ENCODE measurements at regions not wholly inside any gene's neighbourhood (a gene's known extent, or its start where the extent isn't known, plus 50 kb on each side); places are given as distances from the start of the nearest gene placed in this dataset.
"Not testable (repeated sequence)": the region's sequence is repeated elsewhere in the genome, so short reads cannot be mapped to it uniquely, and the experiment has no call there.

- Mint-ChIP-seq H3K9me3 (ENCODE audit: unreplicated experiment) (no peaks in the 10 kb centered on the region), H3K36me3 (ENCODE audit: insufficient read depth, unreplicated experiment) (no peaks in the 10 kb centered on the region), H3K4me1 (ENCODE audit: insufficient read depth, unreplicated experiment) (no peaks in the 10 kb centered on the region), H3K27ac (ENCODE audit: low read depth, unreplicated experiment) (no peak overlapping the region), H3K4me3 (ENCODE audit: unreplicated experiment) (no peak overlapping the region), H3K27me3 (ENCODE audit: insufficient read depth, unreplicated experiment) (peaks cover 65% of the 10 kb centered on the region)
- intact Hi-C loops (cut with micrococcal nuclease): no loop called here
- no peak for DNase-seq (ENCODE audit: unreplicated experiment)
- ChIA-PET CTCF (no interaction called here), POLR2A (no interaction called here)
- BruUV-seq (replicated peaks): no TSS peak
- TF ChIP-seq CTCF (IDR thresholded peaks at IDR 0.05; ENCODE audit: unreplicated experiment): no peak
These were observed 96.2 kb upstream of the TRIM77 start for GRCh38 chr11:89613911-89614310.

GRCh38 chr11:89614428-89614827, 95.7 kb upstream of the TRIM77 start:
- intact Hi-C loops (cut with micrococcal nuclease); BruUV-seq (replicated peaks); H3K36me3 Mint-ChIP-seq (ENCODE audit: insufficient read depth, unreplicated experiment); DNase-seq (ENCODE audit: unreplicated experiment); H3K4me1 Mint-ChIP-seq (ENCODE audit: insufficient read depth, unreplicated experiment); POLR2A ChIA-PET; H3K9me3 Mint-ChIP-seq (ENCODE audit: unreplicated experiment); H3K4me3 Mint-ChIP-seq (ENCODE audit: unreplicated experiment); H3K27ac Mint-ChIP-seq (ENCODE audit: low read depth, unreplicated experiment): not testable (repeated sequence)
- peaks cover 60% of the 10 kb centered on the region for H3K27me3 Mint-ChIP-seq (ENCODE audit: insufficient read depth, unreplicated experiment)
- CTCF ChIA-PET: interaction anchor here (0.7 kb wide), 1 partner anchor 334 kb away, joined by 3 read pairs; no protein-coding TSS in a partner anchor

DNA sequence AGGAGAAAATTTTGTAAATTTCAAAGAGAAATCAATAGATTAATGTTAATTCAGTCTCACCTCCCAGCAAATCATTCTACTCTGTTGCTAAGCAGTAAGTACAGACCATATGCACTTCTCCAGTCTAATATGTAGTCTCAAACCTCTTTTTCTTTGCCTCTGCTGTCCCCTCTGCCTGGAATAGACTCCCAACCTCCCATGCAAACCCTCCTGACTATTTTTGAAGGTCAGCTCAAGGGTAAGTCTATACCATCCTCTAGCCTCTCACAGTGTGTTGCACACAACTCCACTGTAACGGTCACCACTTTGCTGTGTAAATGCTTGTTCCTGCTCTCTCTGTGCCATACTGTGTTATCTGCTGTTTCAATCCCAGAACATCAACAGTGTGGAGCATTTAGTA, 94.5 kb upstream of the TRIM77 start:
- H3K4me3 Mint-ChIP-seq (ENCODE audit: unreplicated experiment); DNase-seq (ENCODE audit: unreplicated experiment); H3K4me1 Mint-ChIP-seq (ENCODE audit: insufficient read depth, unreplicated experiment); POLR2A ChIA-PET; H3K27ac Mint-ChIP-seq (ENCODE audit: low read depth, unreplicated experiment); H3K36me3 Mint-ChIP-seq (ENCODE audit: insufficient read depth, unreplicated experiment); H3K9me3 Mint-ChIP-seq (ENCODE audit: unreplicated experiment); BruUV-seq (replicated peaks): not testable (repeated sequence)
- intact Hi-C loops (cut with micrococcal nuclease): loop anchor here (5.0 kb wide), 1 partner anchor 518 kb away; no protein-coding TSS in a partner anchor
- CTCF ChIA-PET: interaction anchor here (0.5 kb wide), 1 partner anchor 518 kb away, joined by 3 read pairs; no protein-coding TSS in a partner anchor
- H3K27me3 Mint-ChIP-seq (ENCODE audit: insufficient read depth, unreplicated experiment): peaks cover 48% of the 10 kb centered on the region

- H3K27ac Mint-ChIP-seq (ENCODE audit: low read depth, unreplicated experiment); H3K36me3 Mint-ChIP-seq (ENCODE audit: insufficient read depth, unreplicated experiment); H3K4me3 Mint-ChIP-seq (ENCODE audit: unreplicated experiment); POLR2A ChIA-PET; BruUV-seq (replicated peaks); H3K9me3 Mint-ChIP-seq (ENCODE audit: unreplicated experiment); H3K4me1 Mint-ChIP-seq (ENCODE audit: insufficient read depth, unreplicated experiment); CTCF ChIA-PET; DNase-seq (ENCODE audit: unreplicated experiment): not testable (repeated sequence)
- peaks cover 43% of the 10 kb centered on the region for H3K27me3 Mint-ChIP-seq (ENCODE audit: insufficient read depth, unreplicated experiment)
- intact Hi-C loops (cut with micrococcal nuclease): loop anchor here (5.0 kb wide), 1 partner anchor 519 kb away; no protein-coding TSS in a partner anchor
These were observed 93.9 kb upstream of the TRIM77 start for GRCh38 chr11:89616161-89616560.

- TF ChIP-seq CTCF (IDR thresholded peaks at IDR 0.05; ENCODE audit: unreplicated experiment): peak; percentile 35
- H3K4me1 Mint-ChIP-seq (ENCODE audit: insufficient read depth, unreplicated experiment); BruUV-seq (replicated peaks); H3K4me3 Mint-ChIP-seq (ENCODE audit: unreplicated experiment); DNase-seq (ENCODE audit: unreplicated experiment); H3K36me3 Mint-ChIP-seq (ENCODE audit: insufficient read depth, unreplicated experiment); H3K9me3 Mint-ChIP-seq (ENCODE audit: unreplicated experiment); CTCF ChIA-PET; POLR2A ChIA-PET; H3K27ac Mint-ChIP-seq (ENCODE audit: low read depth, unreplicated experiment): not testable (repeated sequence)
- intact Hi-C loops (cut with micrococcal nuclease): loop anchor here (5.0 kb wide), 1 partner anchor 520 kb away; no protein-coding TSS in a partner anchor
- H3K27me3 Mint-ChIP-seq (ENCODE audit: insufficient read depth, unreplicated experiment): peaks cover 36% of the 10 kb centered on the region
These were observed 93.0 kb upstream of the TRIM77 start for GRCh38 chr11:89616999-89617602.

DNA sequence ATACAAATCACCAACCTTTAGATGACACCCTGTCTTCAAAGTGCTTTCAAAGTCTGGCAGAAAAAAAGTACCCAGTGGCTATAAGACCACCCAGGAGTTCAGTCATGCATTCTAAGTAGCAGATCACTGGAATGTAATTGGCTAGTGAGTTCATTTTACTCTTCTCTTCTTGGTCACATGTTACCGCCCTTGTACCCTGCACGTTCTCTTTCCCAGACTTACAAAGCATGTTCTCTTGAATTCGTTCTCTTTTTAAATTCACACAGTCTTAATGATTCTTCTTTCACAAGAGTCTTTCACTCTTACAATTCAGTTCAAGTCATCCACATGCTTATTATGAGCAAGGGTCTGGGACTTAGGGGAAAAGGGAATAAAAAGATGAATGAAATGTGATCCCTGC, 89.4 kb upstream of the TRIM77 start:
- H3K9me3 Mint-ChIP-seq (ENCODE audit: unreplicated experiment); POLR2A ChIA-PET; intact Hi-C loops (cut with micrococcal nuclease); BruUV-seq (replicated peaks); H3K27ac Mint-ChIP-seq (ENCODE audit: low read depth, unreplicated experiment); H3K4me3 Mint-ChIP-seq (ENCODE audit: unreplicated experiment); H3K36me3 Mint-ChIP-seq (ENCODE audit: insufficient read depth, unreplicated experiment); H3K4me1 Mint-ChIP-seq (ENCODE audit: insufficient read depth, unreplicated experiment); DNase-seq (ENCODE audit: unreplicated experiment); CTCF ChIA-PET: not testable (repeated sequence)
- H3K27me3 Mint-ChIP-seq (ENCODE audit: insufficient read depth, unreplicated experiment): peaks cover 18% of the 10 kb centered on the region
